ENCODE measurements at regions not wholly inside any gene's neighbourhood (a gene's known extent, or its start where the extent isn't known, plus 50 kb on each side); places are given as distances from the start of the nearest gene placed in this dataset.
"Not testable (repeated sequence)": the region's sequence is repeated elsewhere in the genome, so short reads cannot be mapped to it uniquely, and the experiment has no call there.

GRCh38 chr7:69052-69451 lies 123.3 kb upstream of the FAM20C start:
- not testable (repeated sequence) for DNase-seq (ENCODE audit: low spot score)

- not testable (repeated sequence) for DNase-seq (ENCODE audit: low spot score)
Measured at GRCh38 chr7:69499-70123, 122.8 kb upstream of the FAM20C start.

- not testable (repeated sequence) for DNase-seq (ENCODE audit: low spot score)
Measured at GRCh38 chr7:70207-70606, 122.2 kb upstream of the FAM20C start.

- not testable (repeated sequence) for DNase-seq (ENCODE audit: low spot score)
Measured at GRCh38 chr7:70989-71388, 121.4 kb upstream of the FAM20C start.

GRCh38 chr7:72266-73057 lies 119.9 kb upstream of the FAM20C start:
- DNase-seq (ENCODE audit: low spot score): not testable (repeated sequence)

- DNase-seq (ENCODE audit: low spot score): not testable (repeated sequence)
Measured at GRCh38 chr7:73058-73331, 119.4 kb upstream of the FAM20C start.

GRCh38 chr7:74008-74540 lies 118.3 kb upstream of the FAM20C start:
- not testable (repeated sequence) for DNase-seq (ENCODE audit: low spot score)

GRCh38 chr7:75511-75910 lies 116.9 kb upstream of the FAM20C start:
- not testable (repeated sequence) for DNase-seq (ENCODE audit: low spot score)

- DNase-seq (ENCODE audit: low spot score): not testable (repeated sequence)
Measured at GRCh38 chr7:76202-76601, 116.2 kb upstream of the FAM20C start.

GRCh38 chr7:76829-77395 lies 115.5 kb upstream of the FAM20C start:
- DNase-seq (ENCODE audit: low spot score): not testable (repeated sequence)

GRCh38 chr7:78862-79261 lies 113.5 kb upstream of the FAM20C start:
- not testable (repeated sequence) for DNase-seq (ENCODE audit: low spot score)

- not testable (repeated sequence) for DNase-seq (ENCODE audit: low spot score)
Measured at GRCh38 chr7:79400-80055, 112.8 kb upstream of the FAM20C start.

- no peak for DNase-seq (ENCODE audit: low spot score)
Measured at GRCh38 chr7:80259-81067, 111.9 kb upstream of the FAM20C start.

GRCh38 chr7:81068-81925 lies 111.1 kb upstream of the FAM20C start:
- DNase-seq (ENCODE audit: low spot score): no peak

GRCh38 chr7:81926-82756 lies 110.2 kb upstream of the FAM20C start:
- DNase-seq (ENCODE audit: low spot score): no peak

GRCh38 chr7:82757-83155 lies 109.6 kb upstream of the FAM20C start:
- no peak for DNase-seq (ENCODE audit: low spot score)

GRCh38 chr7:83441-83840 lies 108.9 kb upstream of the FAM20C start:
- no peak for DNase-seq (ENCODE audit: low spot score)

GRCh38 chr7:83861-84632 lies 108.3 kb upstream of the FAM20C start:
- no peak for DNase-seq (ENCODE audit: low spot score)

- no peak for DNase-seq (ENCODE audit: low spot score)
Measured at GRCh38 chr7:84633-85020, 107.7 kb upstream of the FAM20C start.
